K562 (cell line): ENCODE measurements at regions not wholly inside any gene's neighbourhood (a gene's known extent, or its start where the extent isn't known, plus 50 kb on each side); places are given as distances from the start of the nearest gene placed in this dataset.

ENCODE experiments used
- MGA ChIP-seq: fragments of 450-650 bp; IDR thresholded peaks from 2 replicates; pipeline ENCODE4 v1.6.1; 2016; ENCODE audit warnings: mild to moderate bottlenecking, moderate library complexity

- TF ChIP-seq MGA, result no peak
These were observed 318.7 kb upstream of the UBE2E3 start (continued) for GRCh38 chr2:180661686-180662030.
